Sigmoid colon (tissue), 6 donors: ENCODE measurements at regions not wholly inside any gene's neighbourhood (a gene's known extent, or its start where the extent isn't known, plus 50 kb on each side); places are given as distances from the start of the nearest gene placed in this dataset.

ENCODE experiments used
- DNase-seq: peaks from one replicate; pipeline ENCODE4 v3.0.0-alpha.2; 2019
- H3K27ac ChIP-seq, 4 donors: fragments of 200-600 bp; sonication (generic); one replicate each; pipeline ENCODE4 v1.5.1; 2016 to 2019; ENCODE audit warnings: mild to moderate bottlenecking in 1 of 4
- H3K27me3 ChIP-seq, 3 donors: fragments of 200-600 bp; sonication (generic); one replicate each; pipeline ENCODE4 v1.5.1; 2019; ENCODE audit warnings: mild to moderate bottlenecking in 1 of 3
- H3K36me3 ChIP-seq, 4 donors: fragments of 200-600 bp; sonication (generic); one replicate each; pipeline ENCODE4 v1.5.1; 2016 to 2019
- H3K4me1 ChIP-seq, 4 donors: fragments of 200-600 bp; sonication (generic); one replicate each; pipeline ENCODE4 v1.5.1; 2017 to 2019
- H3K4me3 ChIP-seq, 4 donors: fragments of 200-600 bp; sonication (generic); one replicate each; pipeline ENCODE4 v1.5.1; 2017 to 2019; ENCODE audit warnings: mild to moderate bottlenecking in 2 of 4, moderate library complexity in 1 of 4
- H3K9me3 ChIP-seq, 4 donors: fragments of 200-600 bp in 3 of 4; sonication (generic) in 3 of 4; one replicate each; pipeline versions ENCODE4 v1.5.1 to v1.6.1; 2013 to 2019
- CTCF ChIP-seq, 4 experiments: fragments of 450-650 bp in 3 of 4; fragments of 200-600 bp in 1 of 4; IDR thresholded peaks; one replicate each; pipeline ENCODE4 v1.5.1; 2016 to 2019; ENCODE audit warnings: antibody characterized with exemption in 4 of 4, mild to moderate bottlenecking in 3 of 4, moderate library complexity in 2 of 4
- EP300 ChIP-seq, 4 donors: sonication (generic); formaldehyde crosslinking; IDR thresholded peaks; one replicate each; pipeline ENCODE4 v1.6.1; 2017; ENCODE audit warnings: antibody characterized with exemption in 4 of 4
- POLR2A ChIP-seq, 2 donors: fragments of 450-650 bp; IDR thresholded peaks; one replicate each; pipeline ENCODE4 v1.6.1; 2016; ENCODE audit warnings: antibody characterized with exemption in 2 of 2, mild to moderate bottlenecking in 2 of 2, moderate library complexity in 2 of 2
- POLR2AphosphoS5 ChIP-seq, 4 donors: sonication (generic); formaldehyde crosslinking; IDR thresholded peaks; one replicate each; pipeline ENCODE4 v1.6.1; 2017; ENCODE audit warnings: antibody characterized with exemption in 4 of 4
- WGBS, 2 donors: extraction: QIAGEN DNeasy Blood & Tissue Kit; methylation state at CpG; one replicate each; pipeline ENCODE4 v1.1.7; 2013; 5-methylcytosine and 5-hydroxymethylcytosine counted together
- intact Hi-C: fragments of 100-400 bp; cut with DNase I; formaldehyde crosslinking; loops from one replicate; pipeline ENCODE4 v1.15.1; 2023
- donor health status: healthy with polysubstance abuse.
- donor health status: healthy.

- no peaks in the 10 kb centered on the region for H3K9me3 ChIP-seq
- no peaks in the 10 kb centered on the region for H3K36me3 ChIP-seq
- intact Hi-C loops = no loop called here
- peak; percentile 52 for DNase-seq
- H3K4me1 ChIP-seq = no peaks in the 10 kb centered on the region
- WGBS, 2 donors = 72 to 81% methylated on average over 10 of the region's 10 CpGs
- no peak for TF ChIP-seq EP300 (IDR thresholded peaks at IDR 0.05)
- no peak for TF ChIP-seq POLR2A (IDR thresholded peaks at IDR 0.05)
- TF ChIP-seq POLR2AphosphoS5 (IDR thresholded peaks at IDR 0.05) = no peak
- H3K27me3 ChIP-seq = peaks cover 0 to 18% (median 5%) of the 10 kb centered on the region in 3 donors
- H3K4me3 ChIP-seq = no peak overlapping the region
- no peak overlapping the region for H3K27ac ChIP-seq
Measured at GRCh38 chr1:29960156-29960755, 723.9 kb downstream of the PTPRU start.

DNA sequence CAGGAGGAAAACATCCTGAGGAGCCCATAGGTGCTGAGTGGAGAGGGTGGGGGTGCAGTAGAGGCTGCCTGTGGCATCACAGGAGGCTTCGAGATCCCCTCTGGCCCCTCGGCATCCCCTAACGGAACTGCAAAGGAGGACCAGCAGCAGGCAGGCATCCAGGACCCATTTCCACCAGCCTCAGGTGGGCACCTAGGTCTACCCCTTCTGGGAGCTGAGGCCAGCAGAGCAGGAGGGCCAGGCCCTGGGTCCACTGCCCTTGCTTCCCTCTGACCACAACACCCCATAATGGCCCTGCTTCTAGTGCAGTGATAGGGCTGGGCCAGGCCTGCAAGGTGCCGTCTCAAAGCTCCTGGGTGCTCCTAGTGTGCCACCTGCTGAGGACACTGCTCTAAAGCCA lies 723.0 kb downstream of the PTPRU start:
- Histone ChIP-seq H3K4me3 (no peak overlapping the region), H3K36me3 (no peaks in the 10 kb centered on the region), H3K4me1 (no peaks in the 10 kb centered on the region), H3K9me3 (no peaks in the 10 kb centered on the region), H3K27me3 (peaks cover 0 to 12% (median 5%) of the 10 kb centered on the region in 3 donors), H3K27ac (no peak overlapping the region)
- no peak for DNase-seq
- 83 to 91% methylated on average over 4 of the region's 4 CpGs for WGBS, 2 donors
- TF ChIP-seq POLR2A (IDR thresholded peaks at IDR 0.05) = no peak
- TF ChIP-seq EP300 (IDR thresholded peaks at IDR 0.05) = no peak
- no peak for TF ChIP-seq CTCF (IDR thresholded peaks at IDR 0.05)
- no peak for TF ChIP-seq POLR2AphosphoS5 (IDR thresholded peaks at IDR 0.05)
- intact Hi-C loops = no loop called here

DNA sequence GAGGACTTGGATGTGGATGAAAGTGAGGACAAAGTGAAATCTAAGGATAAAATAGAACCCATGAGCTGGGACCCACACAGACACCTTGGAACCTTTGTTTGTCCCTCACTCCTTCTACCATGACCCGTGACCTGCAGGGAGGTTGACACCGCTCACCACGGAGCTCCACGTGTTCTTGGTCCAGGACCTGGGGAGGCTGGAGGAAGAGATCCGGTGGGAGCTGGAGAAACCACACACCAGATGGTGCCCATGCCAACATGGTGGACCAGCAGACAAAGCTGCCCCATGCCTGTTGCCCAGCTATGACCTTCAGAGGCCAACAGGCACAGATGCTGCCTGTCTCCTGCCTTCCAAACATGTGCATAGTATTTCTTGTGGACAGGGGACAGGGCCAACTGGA lies 721.9 kb downstream of the PTPRU start:
- H3K9me3 ChIP-seq = no peaks in the 10 kb centered on the region
- H3K27ac ChIP-seq = no peak overlapping the region
- H3K4me1 ChIP-seq = no peaks in the 10 kb centered on the region
- H3K36me3 ChIP-seq = no peaks in the 10 kb centered on the region
- DNase-seq = peak; percentile 25
- no peak overlapping the region for H3K4me3 ChIP-seq
- no peak for TF ChIP-seq CTCF (IDR thresholded peaks at IDR 0.05)
- TF ChIP-seq POLR2AphosphoS5 (IDR thresholded peaks at IDR 0.05) = no peak
- no peak for TF ChIP-seq POLR2A (IDR thresholded peaks at IDR 0.05)
- TF ChIP-seq EP300 (IDR thresholded peaks at IDR 0.05) = no peak
- 91% methylated on average over 5 of the region's 5 CpGs for WGBS, 2 donors
- H3K27me3 ChIP-seq = peaks cover 0 to 5% (median 3%) of the 10 kb centered on the region in 3 donors
- intact Hi-C loops = no loop called here

GRCh38 chr1:29956349-29957030 lies 720.2 kb downstream of the PTPRU start:
- Histone ChIP-seq H3K27ac (no peak overlapping the region), H3K4me1 (no peaks in the 10 kb centered on the region), H3K4me3 (no peak overlapping the region), H3K36me3 (no peaks in the 10 kb centered on the region), H3K27me3 (peaks cover 0 to 4% (median 3%) of the 10 kb centered on the region in 3 donors), H3K9me3 (no peaks in the 10 kb centered on the region)
- no peak for TF ChIP-seq POLR2AphosphoS5 (IDR thresholded peaks at IDR 0.05)
- no peak for TF ChIP-seq EP300 (IDR thresholded peaks at IDR 0.05)
- no peak for TF ChIP-seq CTCF (IDR thresholded peaks at IDR 0.05)
- TF ChIP-seq POLR2A (IDR thresholded peaks at IDR 0.05) = no peak
- 89 to 92% methylated on average over 4 of the region's 4 CpGs for WGBS, 2 donors
- intact Hi-C loops = no loop called here
- peak; percentile 26 for DNase-seq

DNA sequence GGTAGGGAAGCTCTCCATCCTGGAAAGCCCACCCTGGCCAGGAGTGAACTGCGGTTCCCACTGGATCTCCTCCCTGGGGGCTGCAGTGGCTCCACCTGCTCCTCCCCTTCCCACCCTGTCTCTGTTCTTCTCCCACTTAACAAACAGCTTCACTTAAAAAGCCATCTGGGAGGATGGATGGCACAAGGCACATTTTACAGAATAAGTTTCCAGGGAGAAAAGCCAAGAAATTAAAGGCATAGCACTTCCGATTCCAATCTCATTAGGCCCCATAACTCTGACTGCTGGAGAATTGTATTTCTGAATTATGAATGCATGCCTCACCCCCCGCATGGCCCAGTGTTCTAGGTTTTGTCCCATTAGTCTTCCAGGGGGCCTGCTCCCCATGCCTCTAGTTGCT lies 718.3 kb downstream of the PTPRU start:
- 87 to 88% methylated on average over 3 of the region's 3 CpGs for WGBS, 2 donors

More for the DNA sequence above, 718.3 kb downstream of the PTPRU start:
- no peak overlapping the region for H3K27ac ChIP-seq
- H3K4me3 ChIP-seq = no peak overlapping the region
- H3K27me3 ChIP-seq = peaks cover 0 to 4% (median 0%) of the 10 kb centered on the region in 3 donors
- DNase-seq = peak; percentile 13
- TF ChIP-seq POLR2AphosphoS5 (IDR thresholded peaks at IDR 0.05) (no peak), EP300 (IDR thresholded peaks at IDR 0.05) (no peak), POLR2A (IDR thresholded peaks at IDR 0.05) (no peak), CTCF (IDR thresholded peaks at IDR 0.05) (no peak)
- no peaks in the 10 kb centered on the region for H3K36me3 ChIP-seq
- H3K4me1 ChIP-seq = no peaks in the 10 kb centered on the region
- intact Hi-C loops = no loop called here
- no peaks in the 10 kb centered on the region for H3K9me3 ChIP-seq
